GM12891 (cell line): ENCODE measurements at regions not wholly inside any gene's neighbourhood (a gene's known extent, or its start where the extent isn't known, plus 50 kb on each side); places are given as distances from the start of the nearest gene placed in this dataset.

Experiments used
- PAX5 ChIP-seq: IDR thresholded peaks from 2 replicates; pipeline ENCODE4 v1.6.1; 2011; ENCODE audit warnings: low read length, moderate library complexity, mild to moderate bottlenecking; ENCODE audit not compliant: insufficient read depth, severe bottlenecking
- POLR2A ChIP-seq: IDR thresholded peaks from 2 replicates; pipeline ENCODE4 v1.6.1; 2011; ENCODE audit warnings: low read depth, low read length, control low read depth
- SPI1 ChIP-seq: IDR thresholded peaks from 2 replicates; pipeline ENCODE4 v1.6.1; 2011; ENCODE audit warnings: low read depth, low read length, control low read depth
- TAF1 ChIP-seq: IDR thresholded peaks from 2 replicates; pipeline ENCODE4 v1.6.1; 2011; ENCODE audit warnings: low read depth, low read length, control low read depth

DNA sequence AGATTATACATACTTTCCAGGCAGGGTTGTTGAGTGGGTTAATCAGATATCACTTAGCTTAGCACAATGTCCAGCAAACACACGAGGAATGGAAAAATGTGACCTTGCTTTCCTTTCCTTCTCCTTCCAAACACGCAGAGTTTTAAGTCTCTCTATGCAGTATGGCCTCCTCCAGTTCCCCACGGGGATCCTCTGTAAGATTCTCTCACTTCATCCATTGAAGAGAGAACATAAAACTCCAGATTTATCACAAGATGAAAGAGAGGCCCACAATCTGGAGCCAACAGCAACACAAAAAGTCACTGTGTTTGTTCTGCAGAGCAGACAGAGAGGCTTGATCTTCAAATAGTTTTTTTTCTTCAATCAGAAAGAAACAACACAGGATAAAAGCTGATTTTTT, 336.8 kb upstream of the CLNK start:
- TF ChIP-seq PAX5 (no peak), POLR2A (no peak), SPI1 (no peak), TAF1 (no peak)
